D721Med (cell line): ENCODE measurements at regions not wholly inside any gene's neighbourhood (a gene's known extent, or its start where the extent isn't known, plus 50 kb on each side); places are given as distances from the start of the nearest gene placed in this dataset.

Source experiments
- DNase-seq: peaks from one replicate; pipeline ENCODE4 v3.0.0; 2011; ENCODE audit warnings: low spot score; ENCODE audit not compliant: insufficient read length
- FAIRE-seq: peaks from 2 replicates; lab custom pipeline; 2011; peaks lifted over from hg19 to GRCh38; lab: Jason Lieb, UNC
- TF ChIP-seq, protein P1 (sequence below): IDR thresholded peaks from 2 replicates; pipeline ENCODE4 v1.5.1; 2012; ENCODE audit warnings: mild to moderate bottlenecking, control low read depth; ENCODE audit not compliant: insufficient read depth; ENCODE audit errors: missing control alignments

DNA sequence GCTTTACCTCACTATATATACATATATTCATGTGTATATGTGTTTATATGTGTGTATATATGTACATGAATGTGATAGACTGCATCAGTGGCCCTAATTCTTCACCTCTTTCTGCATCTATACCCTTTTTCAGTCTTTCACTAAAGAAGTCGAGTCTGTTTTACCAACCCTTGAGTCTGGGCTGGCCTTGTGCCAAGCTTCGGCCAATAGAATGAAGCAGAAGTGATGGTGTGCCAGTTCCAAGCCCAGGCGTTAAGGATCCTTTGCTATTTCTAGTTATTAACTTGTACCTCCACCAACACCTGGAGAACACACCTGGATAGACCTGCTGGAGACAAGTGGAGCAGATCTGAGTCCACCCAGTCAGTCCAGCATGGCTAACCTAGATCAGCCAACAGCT, 61.6 kb upstream of the PPM1J start:
- DNase-seq (no peak), FAIRE-seq (no peak)
- TF ChIP-seq, protein P1, sequence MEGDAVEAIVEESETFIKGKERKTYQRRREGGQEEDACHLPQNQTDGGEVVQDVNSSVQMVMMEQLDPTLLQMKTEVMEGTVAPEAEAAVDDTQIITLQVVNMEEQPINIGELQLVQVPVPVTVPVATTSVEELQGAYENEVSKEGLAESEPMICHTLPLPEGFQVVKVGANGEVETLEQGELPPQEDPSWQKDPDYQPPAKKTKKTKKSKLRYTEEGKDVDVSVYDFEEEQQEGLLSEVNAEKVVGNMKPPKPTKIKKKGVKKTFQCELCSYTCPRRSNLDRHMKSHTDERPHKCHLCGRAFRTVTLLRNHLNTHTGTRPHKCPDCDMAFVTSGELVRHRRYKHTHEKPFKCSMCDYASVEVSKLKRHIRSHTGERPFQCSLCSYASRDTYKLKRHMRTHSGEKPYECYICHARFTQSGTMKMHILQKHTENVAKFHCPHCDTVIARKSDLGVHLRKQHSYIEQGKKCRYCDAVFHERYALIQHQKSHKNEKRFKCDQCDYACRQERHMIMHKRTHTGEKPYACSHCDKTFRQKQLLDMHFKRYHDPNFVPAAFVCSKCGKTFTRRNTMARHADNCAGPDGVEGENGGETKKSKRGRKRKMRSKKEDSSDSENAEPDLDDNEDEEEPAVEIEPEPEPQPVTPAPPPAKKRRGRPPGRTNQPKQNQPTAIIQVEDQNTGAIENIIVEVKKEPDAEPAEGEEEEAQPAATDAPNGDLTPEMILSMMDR: no peak

DNA sequence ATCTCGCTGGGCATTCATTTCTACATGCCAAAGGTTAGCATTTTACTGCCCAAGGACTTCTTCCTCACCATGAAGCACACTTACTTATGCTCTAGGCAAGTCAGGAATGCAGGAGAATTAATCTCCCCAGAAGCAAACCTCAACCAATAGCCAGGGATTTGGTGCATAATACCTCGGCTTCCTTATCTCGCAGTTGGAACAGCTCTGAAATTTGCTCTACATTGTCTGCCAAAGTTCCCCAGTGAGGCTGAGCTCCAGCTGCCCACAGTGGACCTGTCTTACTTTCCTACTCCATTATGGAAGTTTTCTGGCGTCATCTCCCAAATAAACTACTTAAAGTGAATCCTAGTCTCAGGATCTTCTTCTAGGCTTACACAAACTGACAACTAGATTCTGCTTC, 57.6 kb upstream of the PPM1J start:
- DNase-seq (no peak), FAIRE-seq (no peak)
- TF ChIP-seq, protein P1: no peak

DNA sequence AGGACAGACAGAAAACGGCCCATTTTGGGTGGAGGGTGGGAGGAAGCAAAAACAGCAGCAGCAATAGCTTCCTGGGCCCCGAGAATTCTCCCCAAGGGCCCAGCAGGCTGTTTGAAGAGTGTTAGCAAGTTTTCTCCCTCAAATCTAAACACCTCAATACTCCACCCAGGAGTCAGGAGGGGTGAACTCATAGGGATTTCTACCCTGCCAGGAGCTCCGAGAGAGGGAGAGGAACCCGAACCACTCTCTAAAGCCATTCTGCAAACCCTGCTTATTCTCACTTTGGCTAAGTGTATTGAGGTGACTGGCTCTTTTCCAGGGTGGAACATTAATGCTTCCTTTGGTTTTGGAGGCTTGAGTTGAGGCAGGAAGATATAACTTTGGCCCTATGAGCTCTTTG, 55.6 kb upstream of the PPM1J start:
- DNase-seq (no peak), FAIRE-seq (no peak)
- TF ChIP-seq, protein P1: no peak

DNA sequence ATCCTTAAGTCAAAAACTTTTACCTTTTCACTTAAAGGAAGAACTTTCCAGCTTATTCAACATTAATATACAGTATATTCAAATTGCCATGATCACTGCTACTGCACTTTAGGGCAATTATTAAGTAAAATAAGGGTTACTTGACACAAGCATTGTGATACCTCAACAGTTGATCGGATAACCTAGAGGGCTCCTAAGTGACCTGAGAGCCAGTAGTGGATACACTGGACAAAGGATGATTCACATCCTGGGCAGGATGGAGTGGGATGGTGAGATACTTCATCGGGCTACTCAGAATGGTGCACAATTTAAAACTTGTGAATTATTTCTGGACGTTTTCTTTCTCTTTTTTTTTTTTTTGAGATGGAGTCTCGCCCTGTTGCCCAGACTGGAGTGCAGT, 54.5 kb upstream of the PPM1J start:
- DNase-seq: no peak
- FAIRE-seq: no peak

DNA sequence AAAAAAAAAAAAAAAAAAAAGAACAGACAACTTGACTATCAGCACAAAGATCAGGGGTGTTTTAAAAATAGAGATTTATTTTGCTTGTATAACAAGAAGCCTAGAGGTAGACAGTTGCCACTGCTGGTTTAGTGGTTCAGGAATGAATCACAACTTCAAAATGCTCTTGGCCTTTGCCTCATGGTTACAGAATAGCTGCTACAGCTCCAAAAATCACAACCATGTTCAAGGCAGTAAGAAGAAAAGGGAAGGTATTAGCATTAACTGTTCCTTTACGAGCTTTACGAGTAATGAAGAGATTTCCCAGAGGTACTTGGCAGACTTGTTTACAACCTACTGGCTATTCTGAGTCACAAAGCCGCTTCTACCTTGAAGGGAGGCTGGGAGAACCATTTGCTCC, 52.5 kb upstream of the PPM1J start:
- TF ChIP-seq, protein P1: no peak
- DNase-seq (no peak), FAIRE-seq (no peak)

More for the DNA sequence above, 54.5 kb upstream of the PPM1J start:
- TF ChIP-seq, protein P1: no peak
